Epithelial cell of proximal tubule (primary cell): ENCODE measurements at regions not wholly inside any gene's neighbourhood (a gene's known extent, or its start where the extent isn't known, plus 50 kb on each side); places are given as distances from the start of the nearest gene placed in this dataset.

Experiments used
- DNase-seq: peaks from one replicate; pipeline ENCODE4 v3.0.0-alpha.2; 2011; ENCODE audit warnings: low read depth
- H3K4me3 ChIP-seq: 2 replicates; pipeline ENCODE4 v1.5.1; 2011; ENCODE audit warnings: low read depth, mild to moderate bottlenecking, low read length
- TF ChIP-seq, protein P1 (sequence below): conservative IDR thresholded peaks from 2 replicates; pipeline ENCODE4 v1.5.1; 2012; ENCODE audit warnings: low read depth, mild to moderate bottlenecking, low read length

DNA sequence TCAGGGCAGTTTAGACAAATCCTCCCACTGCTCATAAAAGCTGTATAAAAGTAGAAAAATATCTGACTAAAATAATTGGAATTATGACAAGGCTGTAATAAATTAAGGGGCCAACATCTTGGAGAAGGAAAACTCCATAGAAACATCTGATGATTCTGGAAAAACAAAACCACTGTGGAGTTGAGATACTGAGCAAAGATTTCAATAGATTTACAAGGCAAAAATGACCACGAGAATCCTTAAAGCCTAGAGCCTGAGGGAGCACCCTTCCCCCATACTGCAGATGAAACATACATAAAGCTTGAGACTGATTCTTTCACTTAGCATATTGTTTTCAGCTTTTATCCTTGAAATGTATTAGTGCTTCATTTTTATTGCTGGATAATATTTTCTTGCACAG, 286.4 kb upstream of the MMADHC start:
- no peak overlapping the region for H3K4me3 ChIP-seq
- TF ChIP-seq, protein P1, sequence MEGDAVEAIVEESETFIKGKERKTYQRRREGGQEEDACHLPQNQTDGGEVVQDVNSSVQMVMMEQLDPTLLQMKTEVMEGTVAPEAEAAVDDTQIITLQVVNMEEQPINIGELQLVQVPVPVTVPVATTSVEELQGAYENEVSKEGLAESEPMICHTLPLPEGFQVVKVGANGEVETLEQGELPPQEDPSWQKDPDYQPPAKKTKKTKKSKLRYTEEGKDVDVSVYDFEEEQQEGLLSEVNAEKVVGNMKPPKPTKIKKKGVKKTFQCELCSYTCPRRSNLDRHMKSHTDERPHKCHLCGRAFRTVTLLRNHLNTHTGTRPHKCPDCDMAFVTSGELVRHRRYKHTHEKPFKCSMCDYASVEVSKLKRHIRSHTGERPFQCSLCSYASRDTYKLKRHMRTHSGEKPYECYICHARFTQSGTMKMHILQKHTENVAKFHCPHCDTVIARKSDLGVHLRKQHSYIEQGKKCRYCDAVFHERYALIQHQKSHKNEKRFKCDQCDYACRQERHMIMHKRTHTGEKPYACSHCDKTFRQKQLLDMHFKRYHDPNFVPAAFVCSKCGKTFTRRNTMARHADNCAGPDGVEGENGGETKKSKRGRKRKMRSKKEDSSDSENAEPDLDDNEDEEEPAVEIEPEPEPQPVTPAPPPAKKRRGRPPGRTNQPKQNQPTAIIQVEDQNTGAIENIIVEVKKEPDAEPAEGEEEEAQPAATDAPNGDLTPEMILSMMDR, result no peak
- DNase-seq, result no peak

DNA sequence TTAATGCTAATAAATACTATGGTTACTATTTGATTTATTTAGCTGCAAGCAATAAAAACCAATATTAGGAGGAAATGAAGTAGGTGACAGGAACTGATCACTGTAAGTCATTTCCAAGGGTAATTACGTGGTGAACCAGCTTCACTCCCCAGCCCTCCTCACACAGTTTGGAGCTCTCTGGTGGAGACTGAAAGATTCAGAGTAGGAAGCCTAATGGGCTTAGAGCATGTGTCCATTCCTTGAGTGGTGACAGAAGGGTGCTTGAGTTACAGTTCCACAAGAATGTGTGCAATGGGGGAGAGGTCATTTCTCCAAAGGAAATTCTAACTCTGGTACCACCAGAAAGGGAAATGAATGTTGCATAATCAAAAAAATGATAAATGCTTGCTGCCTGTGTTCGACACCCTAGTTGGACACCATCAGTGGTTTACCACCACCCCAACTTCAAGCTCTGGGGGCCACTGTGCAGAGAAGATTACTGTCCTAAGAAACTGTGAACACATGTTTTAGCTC, 285.1 kb upstream of the MMADHC start:
- H3K4me3 ChIP-seq, result no peak overlapping the region
- TF ChIP-seq, protein P1, result no peak
- DNase-seq, result no peak

DNA sequence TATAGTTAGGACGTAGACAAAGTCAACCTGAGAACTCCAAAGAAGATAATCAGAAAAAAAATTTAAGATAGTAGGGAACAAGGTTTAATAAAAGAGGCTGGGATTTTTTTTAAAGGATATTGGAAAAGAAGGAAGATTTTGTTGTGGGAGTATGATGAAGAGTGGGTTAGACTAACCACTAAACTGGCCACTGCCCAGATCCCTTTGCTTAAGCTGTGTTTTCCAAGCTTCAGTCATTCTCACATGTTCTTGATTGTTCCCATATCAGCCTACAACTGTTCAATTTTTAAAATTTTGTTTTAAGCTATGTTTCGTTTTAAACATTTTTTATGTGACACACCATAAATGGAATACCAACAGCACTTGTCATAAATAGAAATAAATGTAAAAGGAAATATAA, 284.5 kb upstream of the MMADHC start:
- no peak overlapping the region for H3K4me3 ChIP-seq
- TF ChIP-seq, protein P1, result no peak
- DNase-seq, result no peak

DNA sequence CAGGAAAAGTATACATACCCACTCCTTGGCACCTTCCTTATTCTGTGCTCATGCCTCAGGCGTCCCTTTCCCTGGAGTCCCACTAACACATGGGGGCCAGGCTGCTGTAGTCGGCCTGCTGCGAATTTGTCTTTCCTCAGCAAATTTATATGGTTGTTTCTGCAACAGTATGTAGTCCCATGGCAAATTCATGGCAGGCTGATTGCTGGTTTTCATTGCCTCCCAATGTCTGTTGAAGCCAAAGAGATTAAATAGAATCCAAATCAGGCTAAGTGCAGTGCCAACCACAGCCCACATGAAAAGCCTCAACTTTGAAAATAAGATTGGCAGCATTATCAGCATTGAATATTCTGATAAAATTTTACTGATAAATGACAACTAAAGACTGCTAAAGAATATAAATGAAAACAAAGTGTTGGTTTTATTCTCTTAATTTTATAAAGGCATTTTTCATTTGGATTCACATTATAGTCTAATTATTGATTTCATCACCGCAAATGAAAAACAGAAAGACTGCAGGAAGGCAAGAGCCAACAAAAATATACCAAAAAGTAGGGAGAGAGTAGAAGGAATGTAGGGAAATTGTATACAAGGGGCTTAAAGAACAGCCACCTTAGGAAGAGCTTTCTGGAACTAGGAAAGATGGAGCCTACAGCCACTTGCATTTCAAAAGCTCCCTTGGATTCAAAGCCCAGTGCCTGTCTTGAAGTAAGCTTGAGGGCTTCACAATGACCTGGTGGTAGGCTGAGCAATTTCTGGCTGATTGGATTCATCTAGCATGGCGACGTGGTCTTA, 283.7 kb upstream of the MMADHC start:
- no peak overlapping the region for H3K4me3 ChIP-seq
- DNase-seq, result no peak
- TF ChIP-seq, protein P1, result no peak

DNA sequence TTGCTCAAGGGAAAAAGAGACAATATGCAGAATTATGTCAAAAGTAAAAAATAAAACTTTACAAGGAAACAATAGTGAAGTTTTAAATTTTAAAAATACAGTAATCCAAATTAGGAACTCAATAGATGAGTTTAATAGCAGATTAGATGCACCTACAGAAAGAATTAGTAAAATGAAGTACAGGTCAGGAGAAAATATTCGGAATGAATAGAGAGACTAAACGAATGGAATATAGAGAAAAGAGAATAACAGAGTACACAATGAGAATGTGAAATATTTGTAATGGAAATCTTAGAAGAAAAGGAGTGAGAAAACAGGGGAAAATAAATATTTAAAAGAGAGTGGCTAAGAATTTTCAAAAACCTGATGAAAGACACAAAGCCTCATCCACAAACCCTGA, 275.7 kb upstream of the MMADHC start:
- TF ChIP-seq, protein P1, result no peak
- DNase-seq, result no peak
- H3K4me3 ChIP-seq, result no peak overlapping the region

DNA sequence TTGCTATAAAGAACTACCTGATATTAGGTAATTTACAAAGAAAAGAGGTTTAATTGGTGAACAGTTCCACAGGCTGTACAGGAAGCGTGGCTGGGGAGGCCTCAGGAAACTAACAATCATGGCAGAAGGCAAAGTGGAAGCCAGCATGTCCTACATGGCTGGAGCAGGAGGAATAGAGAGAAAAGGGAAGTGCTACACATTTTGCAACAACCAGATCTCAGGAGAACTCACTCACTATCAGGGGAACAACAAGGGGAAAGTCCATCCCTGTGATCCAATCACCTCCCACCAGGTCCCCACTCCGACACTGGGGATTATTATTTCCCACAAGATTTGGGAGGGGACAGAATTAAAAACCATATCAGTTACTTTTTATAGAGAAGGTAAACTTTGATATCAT, 273.5 kb upstream of the MMADHC start:
- H3K4me3 ChIP-seq, result no peak overlapping the region
- TF ChIP-seq, protein P1, result no peak
- DNase-seq, result no peak
